ENCODE measurements at regions not wholly inside any gene's neighbourhood (a gene's known extent, or its start where the extent isn't known, plus 50 kb on each side); places are given as distances from the start of the nearest gene placed in this dataset.

GRCh38 chr20:58024241-58024721 is 204.2 kb downstream of the ANKRD60 start:
- TF ChIP-seq, protein P1, sequence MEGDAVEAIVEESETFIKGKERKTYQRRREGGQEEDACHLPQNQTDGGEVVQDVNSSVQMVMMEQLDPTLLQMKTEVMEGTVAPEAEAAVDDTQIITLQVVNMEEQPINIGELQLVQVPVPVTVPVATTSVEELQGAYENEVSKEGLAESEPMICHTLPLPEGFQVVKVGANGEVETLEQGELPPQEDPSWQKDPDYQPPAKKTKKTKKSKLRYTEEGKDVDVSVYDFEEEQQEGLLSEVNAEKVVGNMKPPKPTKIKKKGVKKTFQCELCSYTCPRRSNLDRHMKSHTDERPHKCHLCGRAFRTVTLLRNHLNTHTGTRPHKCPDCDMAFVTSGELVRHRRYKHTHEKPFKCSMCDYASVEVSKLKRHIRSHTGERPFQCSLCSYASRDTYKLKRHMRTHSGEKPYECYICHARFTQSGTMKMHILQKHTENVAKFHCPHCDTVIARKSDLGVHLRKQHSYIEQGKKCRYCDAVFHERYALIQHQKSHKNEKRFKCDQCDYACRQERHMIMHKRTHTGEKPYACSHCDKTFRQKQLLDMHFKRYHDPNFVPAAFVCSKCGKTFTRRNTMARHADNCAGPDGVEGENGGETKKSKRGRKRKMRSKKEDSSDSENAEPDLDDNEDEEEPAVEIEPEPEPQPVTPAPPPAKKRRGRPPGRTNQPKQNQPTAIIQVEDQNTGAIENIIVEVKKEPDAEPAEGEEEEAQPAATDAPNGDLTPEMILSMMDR (conservative IDR thresholded peaks at IDR 0.05 in 1 of 2, IDR thresholded peaks at IDR 0.05 in 1 of 2; ENCODE audit: extremely low read depth in 1 of 2, insufficient read depth in 1 of 2, low read depth in 1 of 2, low read length in 2 of 2): no peak
- TF ChIP-seq EZH2 (IDR thresholded peaks at IDR 0.05; ENCODE audit: borderline replicate concordance, low read length): no peak
